Esophagus squamous epithelium (tissue), 5 donors: ENCODE measurements at regions not wholly inside any gene's neighbourhood (a gene's known extent, or its start where the extent isn't known, plus 50 kb on each side); places are given as distances from the start of the nearest gene placed in this dataset.

Experiments
- DNase-seq: peaks from one replicate; lab custom pipeline; 2025; lab: John Stamatoyannopoulos, UW
- H3K27ac ChIP-seq, 4 donors: fragments of 200-600 bp; sonication (generic); one replicate each; pipeline ENCODE4 v1.5.1; 2016 to 2019; ENCODE audit warnings: mild to moderate bottlenecking in 1 of 4
- H3K27me3 ChIP-seq, 4 donors: fragments of 200-600 bp; sonication (generic); 1 replicate in 3 of 4; 2 replicates in 1 of 4; pipeline versions ENCODE4 v1.5.1 to v1.6.0; 2017 to 2021; ENCODE audit warnings: antibody characterized with exemption in 1 of 4
- H3K36me3 ChIP-seq, 3 donors: fragments of 200-600 bp; sonication (generic); one replicate each; pipeline ENCODE4 v1.5.1; 2016 to 2019
- H3K4me1 ChIP-seq, 3 donors: fragments of 200-600 bp; sonication (generic); one replicate each; pipeline ENCODE4 v1.5.1; 2017 to 2019
- H3K4me3 ChIP-seq, 4 donors: fragments of 200-600 bp; sonication (generic); 1 replicate in 3 of 4; 2 replicates in 1 of 4; pipeline ENCODE4 v1.5.1; 2016 to 2019; ENCODE audit warnings: mild to moderate bottlenecking in 2 of 4, moderate library complexity in 1 of 4
- H3K9me3 ChIP-seq, 3 donors: fragments of 200-600 bp; sonication (generic); one replicate each; pipeline ENCODE4 v1.5.1; 2016 to 2019
- POLR2A ChIP-seq, 4 donors: fragments of 450-650 bp; IDR thresholded peaks; one replicate each; pipeline ENCODE4 v1.6.1; 2017; ENCODE audit warnings: antibody characterized with exemption in 4 of 4, mild to moderate bottlenecking in 4 of 4, moderate library complexity in 3 of 4
- WGBS, 2 donors: methylation state at CpG; one replicate each; pipeline ENCODE4 v1.1.5; 2018; 5-methylcytosine and 5-hydroxymethylcytosine counted together
- intact Hi-C: fragments of 100-400 bp; cut with DNase I; formaldehyde crosslinking; loops from one replicate; pipeline ENCODE4 v1.15.0; 2022
- TF ChIP-seq, protein P1 (sequence below), 6 experiments: fragments of 450-650 bp in 4 of 6; fragments of 200-600 bp in 2 of 6; sonication (generic) in 2 of 6; IDR thresholded peaks; one replicate each; pipeline ENCODE4 v1.5.1; 2016 to 2019; ENCODE audit warnings: antibody characterized with exemption in 6 of 6, mild to moderate bottlenecking in 4 of 6, moderate library complexity in 4 of 6
- donor health status: DM: yes; HTN: yes; CAD: no.

DNA sequence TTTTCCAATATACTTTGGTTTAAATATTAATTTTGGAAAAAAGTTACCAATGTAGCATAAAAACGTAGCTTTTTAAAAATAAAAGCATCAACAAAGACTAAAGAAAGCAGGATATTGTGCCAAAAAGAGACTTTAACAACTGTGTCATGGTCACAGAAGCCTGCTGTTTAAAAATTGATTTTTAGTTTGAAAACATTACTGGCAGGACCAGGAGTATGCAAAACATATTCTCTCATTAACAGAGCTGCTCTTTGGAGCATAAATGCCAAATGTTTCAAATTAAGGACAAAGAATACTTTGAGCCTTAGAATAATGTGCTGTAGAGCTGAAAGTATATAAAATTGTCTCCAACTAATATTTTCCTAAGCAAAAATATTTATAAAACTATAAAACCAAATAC, 279.0 kb downstream of the ARAP2 start:
- no peak overlapping the region for H3K4me3 ChIP-seq
- no peak for TF ChIP-seq POLR2A (IDR thresholded peaks at IDR 0.05)
- H3K27me3 ChIP-seq = no peaks in the 10 kb centered on the region
- no peak overlapping the region for H3K27ac ChIP-seq
- DNase-seq = no peak
- no peaks in the 10 kb centered on the region for H3K36me3 ChIP-seq
- intact Hi-C loops = no loop called here
- WGBS, 2 donors = 32 to 41% methylated on average over 1 of the region's 1 CpG
- H3K9me3 ChIP-seq = no peaks in the 10 kb centered on the region
- H3K4me1 ChIP-seq = no peaks in the 10 kb centered on the region

DNA sequence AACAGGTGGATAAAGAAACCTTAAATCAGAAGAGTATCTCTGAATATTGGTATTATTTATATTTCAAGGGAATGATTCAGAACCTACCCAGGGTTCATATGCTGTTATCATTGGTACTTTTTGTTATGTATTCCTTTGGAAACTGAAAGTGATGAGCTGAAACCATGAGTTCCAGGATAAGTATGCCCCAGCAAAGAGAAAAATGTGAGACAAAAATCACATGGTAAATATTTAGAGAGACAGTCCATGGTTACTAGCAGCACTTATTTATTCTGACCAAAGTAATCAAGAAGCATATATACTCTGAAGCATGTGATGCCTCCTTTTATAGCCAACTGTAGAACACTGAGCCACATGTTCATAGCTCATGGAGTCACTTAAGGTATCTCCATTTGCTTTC, 277.7 kb downstream of the ARAP2 start:
- intact Hi-C loops = no loop called here
- DNase-seq = no peak
- no peak overlapping the region for H3K4me3 ChIP-seq
- no peaks in the 10 kb centered on the region for H3K27me3 ChIP-seq
- no peaks in the 10 kb centered on the region for H3K36me3 ChIP-seq
- H3K27ac ChIP-seq = no peak overlapping the region
- TF ChIP-seq POLR2A (IDR thresholded peaks at IDR 0.05) = no peak
- TF ChIP-seq, protein P1, sequence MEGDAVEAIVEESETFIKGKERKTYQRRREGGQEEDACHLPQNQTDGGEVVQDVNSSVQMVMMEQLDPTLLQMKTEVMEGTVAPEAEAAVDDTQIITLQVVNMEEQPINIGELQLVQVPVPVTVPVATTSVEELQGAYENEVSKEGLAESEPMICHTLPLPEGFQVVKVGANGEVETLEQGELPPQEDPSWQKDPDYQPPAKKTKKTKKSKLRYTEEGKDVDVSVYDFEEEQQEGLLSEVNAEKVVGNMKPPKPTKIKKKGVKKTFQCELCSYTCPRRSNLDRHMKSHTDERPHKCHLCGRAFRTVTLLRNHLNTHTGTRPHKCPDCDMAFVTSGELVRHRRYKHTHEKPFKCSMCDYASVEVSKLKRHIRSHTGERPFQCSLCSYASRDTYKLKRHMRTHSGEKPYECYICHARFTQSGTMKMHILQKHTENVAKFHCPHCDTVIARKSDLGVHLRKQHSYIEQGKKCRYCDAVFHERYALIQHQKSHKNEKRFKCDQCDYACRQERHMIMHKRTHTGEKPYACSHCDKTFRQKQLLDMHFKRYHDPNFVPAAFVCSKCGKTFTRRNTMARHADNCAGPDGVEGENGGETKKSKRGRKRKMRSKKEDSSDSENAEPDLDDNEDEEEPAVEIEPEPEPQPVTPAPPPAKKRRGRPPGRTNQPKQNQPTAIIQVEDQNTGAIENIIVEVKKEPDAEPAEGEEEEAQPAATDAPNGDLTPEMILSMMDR (IDR thresholded peaks at IDR 0.05) = no peak
- no peaks in the 10 kb centered on the region for H3K9me3 ChIP-seq
- H3K4me1 ChIP-seq = no peaks in the 10 kb centered on the region

DNA sequence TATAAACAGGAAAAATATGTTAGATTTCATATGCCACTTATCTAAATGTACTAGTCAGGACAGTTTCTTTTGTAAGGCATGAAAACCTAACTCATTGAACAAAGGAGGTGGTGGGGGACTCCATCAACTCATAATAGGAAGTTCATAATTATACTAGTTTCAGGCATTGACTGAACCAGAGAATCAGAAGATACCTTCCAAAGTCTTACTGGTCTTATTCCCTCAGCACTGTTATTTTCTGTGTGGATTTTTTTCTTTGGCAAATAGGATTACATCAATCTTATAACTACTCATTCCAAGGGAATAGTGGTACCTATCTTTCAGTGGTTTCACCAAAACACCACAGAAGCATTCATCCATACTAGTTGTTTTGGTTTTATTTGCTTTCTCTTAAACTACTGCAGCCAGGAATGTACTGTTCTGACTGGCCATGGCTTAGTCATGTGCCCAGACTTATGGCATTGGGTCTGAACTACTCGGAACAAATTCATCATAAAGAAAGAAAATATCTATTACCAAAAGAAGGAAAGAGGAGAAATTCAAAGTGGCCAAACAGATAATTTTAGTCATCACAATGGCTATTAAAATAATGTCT, 273.9 kb downstream of the ARAP2 start:
- no peak for DNase-seq
- no peaks in the 10 kb centered on the region for H3K27me3 ChIP-seq
- intact Hi-C loops = no loop called here
- H3K4me1 ChIP-seq = no peaks in the 10 kb centered on the region
- WGBS, 2 donors = 69 to 89% methylated on average over 1 of the region's 1 CpG
- H3K36me3 ChIP-seq = no peaks in the 10 kb centered on the region
- TF ChIP-seq POLR2A (IDR thresholded peaks at IDR 0.05) = no peak
- TF ChIP-seq, protein P1 (IDR thresholded peaks at IDR 0.05) = no peak
- H3K9me3 ChIP-seq = no peaks in the 10 kb centered on the region
- no peak overlapping the region for H3K4me3 ChIP-seq
- no peak overlapping the region for H3K27ac ChIP-seq

DNA sequence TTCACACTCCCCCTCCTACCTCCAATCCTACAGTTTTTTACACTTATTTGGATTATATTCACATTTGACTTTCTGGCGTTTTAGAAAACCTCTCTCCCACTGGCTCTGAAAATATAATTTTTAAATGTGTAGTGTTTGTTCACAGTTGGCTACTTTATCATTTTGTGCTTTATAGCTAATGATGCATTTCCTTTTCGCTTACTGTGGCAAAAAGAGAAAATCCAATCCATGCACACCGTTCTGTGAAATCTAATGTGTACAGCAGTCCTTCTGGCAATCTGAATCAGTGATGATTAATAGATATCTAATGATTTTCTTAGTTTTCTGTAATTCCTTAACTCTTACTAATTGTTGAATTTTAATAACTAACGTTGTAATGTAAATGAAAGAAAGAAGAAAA, 271.5 kb downstream of the ARAP2 start:
- TF ChIP-seq, protein P1 (IDR thresholded peaks at IDR 0.05) = no peak
- TF ChIP-seq POLR2A (IDR thresholded peaks at IDR 0.05) = no peak
- 38 to 41% methylated on average over 4 of the region's 4 CpGs for WGBS, 2 donors
- H3K27me3 ChIP-seq = no peaks in the 10 kb centered on the region
- no peak for DNase-seq
- no peaks in the 10 kb centered on the region for H3K36me3 ChIP-seq
- intact Hi-C loops = no loop called here
- no peak overlapping the region for H3K4me3 ChIP-seq
- H3K9me3 ChIP-seq = no peaks in the 10 kb centered on the region
- no peak overlapping the region for H3K27ac ChIP-seq
- no peaks in the 10 kb centered on the region for H3K4me1 ChIP-seq

DNA sequence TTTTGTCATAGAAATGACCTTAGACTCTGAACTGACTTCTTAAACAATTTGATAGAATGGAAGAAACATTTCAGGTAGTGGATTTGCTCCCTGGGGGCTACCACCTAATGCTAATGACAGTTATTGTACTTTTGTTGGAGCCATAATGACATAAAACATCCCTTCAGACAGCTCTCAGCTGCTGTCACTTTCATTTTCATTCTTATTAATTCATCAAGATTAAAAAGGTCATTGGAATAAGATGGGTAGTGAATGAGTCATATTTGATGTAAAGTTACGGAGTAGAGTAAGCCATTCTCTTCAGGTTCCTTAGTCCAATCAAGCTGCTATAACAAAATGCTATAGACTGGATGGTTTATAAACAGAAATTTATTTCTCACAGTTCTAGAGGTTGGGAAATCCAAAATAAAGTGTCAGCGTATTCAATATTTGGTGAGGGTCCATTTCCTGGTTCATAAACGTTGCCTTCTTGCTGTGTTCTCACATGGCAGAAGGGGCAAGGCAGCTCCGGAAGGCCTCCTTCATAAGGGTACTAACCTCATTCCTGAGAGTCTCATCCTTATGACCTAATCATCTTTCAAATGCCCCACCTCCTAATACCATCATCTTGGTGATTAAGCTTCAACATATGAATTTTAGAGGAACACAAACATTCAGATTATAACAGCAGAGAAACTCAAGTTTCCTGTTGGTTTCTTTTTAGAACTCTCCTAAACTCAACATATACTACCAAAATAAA, 268.5 kb downstream of the ARAP2 start:
- TF ChIP-seq, protein P1 (IDR thresholded peaks at IDR 0.05) = no peak
- no peak for TF ChIP-seq POLR2A (IDR thresholded peaks at IDR 0.05)
- no peaks in the 10 kb centered on the region for H3K36me3 ChIP-seq
- intact Hi-C loops = no loop called here
- 69 to 71% methylated on average over 4 of the region's 4 CpGs for WGBS, 2 donors
- H3K9me3 ChIP-seq = no peaks in the 10 kb centered on the region
- H3K4me1 ChIP-seq = no peaks in the 10 kb centered on the region
- H3K4me3 ChIP-seq = no peak overlapping the region
- H3K27me3 ChIP-seq = no peaks in the 10 kb centered on the region
- H3K27ac ChIP-seq = no peak overlapping the region
- no peak for DNase-seq
